ENCODE measurements at regions not wholly inside any gene's neighbourhood (a gene's known extent, or its start where the extent isn't known, plus 50 kb on each side); places are given as distances from the start of the nearest gene placed in this dataset.

DNA sequence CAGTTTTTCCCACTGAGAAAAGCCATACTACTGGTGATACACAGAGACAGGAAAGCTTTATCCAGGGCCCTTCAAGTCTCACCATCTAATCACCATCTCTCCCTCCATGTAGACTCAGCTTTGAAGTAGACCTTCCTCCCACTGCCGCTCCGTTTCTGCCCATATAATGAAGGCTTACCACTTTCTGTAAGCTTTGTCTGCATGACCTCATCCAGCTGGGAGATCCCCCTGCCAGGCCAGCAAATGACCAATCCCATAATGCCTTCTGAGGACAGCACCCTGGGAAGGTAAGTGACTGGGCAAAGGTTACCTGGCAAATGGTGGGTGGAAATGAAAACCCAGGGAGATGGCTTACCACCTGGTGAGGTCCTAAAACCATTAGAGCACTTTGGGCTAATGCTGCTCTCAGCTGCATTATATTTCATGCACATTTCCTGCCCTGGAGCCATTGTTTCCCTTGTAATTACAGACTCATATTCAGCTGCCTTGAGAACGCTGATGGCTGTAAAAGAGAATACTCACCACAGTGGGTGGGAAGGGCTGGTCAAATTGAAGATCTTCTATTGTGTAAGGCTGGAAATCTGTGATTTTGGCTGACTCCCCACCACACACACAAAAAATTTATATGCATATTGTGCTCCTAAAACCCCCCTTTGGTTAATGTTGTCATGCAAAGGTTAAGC is 350.7 kb upstream of the SYT4 start:
- in situ Hi-C loops (cut with HindIII; ENCODE audit: low sequenced_read_pairs): no loop called here
- TF ChIP-seq, protein P1, sequence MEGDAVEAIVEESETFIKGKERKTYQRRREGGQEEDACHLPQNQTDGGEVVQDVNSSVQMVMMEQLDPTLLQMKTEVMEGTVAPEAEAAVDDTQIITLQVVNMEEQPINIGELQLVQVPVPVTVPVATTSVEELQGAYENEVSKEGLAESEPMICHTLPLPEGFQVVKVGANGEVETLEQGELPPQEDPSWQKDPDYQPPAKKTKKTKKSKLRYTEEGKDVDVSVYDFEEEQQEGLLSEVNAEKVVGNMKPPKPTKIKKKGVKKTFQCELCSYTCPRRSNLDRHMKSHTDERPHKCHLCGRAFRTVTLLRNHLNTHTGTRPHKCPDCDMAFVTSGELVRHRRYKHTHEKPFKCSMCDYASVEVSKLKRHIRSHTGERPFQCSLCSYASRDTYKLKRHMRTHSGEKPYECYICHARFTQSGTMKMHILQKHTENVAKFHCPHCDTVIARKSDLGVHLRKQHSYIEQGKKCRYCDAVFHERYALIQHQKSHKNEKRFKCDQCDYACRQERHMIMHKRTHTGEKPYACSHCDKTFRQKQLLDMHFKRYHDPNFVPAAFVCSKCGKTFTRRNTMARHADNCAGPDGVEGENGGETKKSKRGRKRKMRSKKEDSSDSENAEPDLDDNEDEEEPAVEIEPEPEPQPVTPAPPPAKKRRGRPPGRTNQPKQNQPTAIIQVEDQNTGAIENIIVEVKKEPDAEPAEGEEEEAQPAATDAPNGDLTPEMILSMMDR (IDR thresholded peaks at IDR 0.05; ENCODE audit: low read depth, low read length): no peak
- no peak overlapping the region for H3K4me3 ChIP-seq (ENCODE audit: low read depth, low read length)
- DNase-seq (ENCODE audit: low read depth, low spot score): no peak

DNA sequence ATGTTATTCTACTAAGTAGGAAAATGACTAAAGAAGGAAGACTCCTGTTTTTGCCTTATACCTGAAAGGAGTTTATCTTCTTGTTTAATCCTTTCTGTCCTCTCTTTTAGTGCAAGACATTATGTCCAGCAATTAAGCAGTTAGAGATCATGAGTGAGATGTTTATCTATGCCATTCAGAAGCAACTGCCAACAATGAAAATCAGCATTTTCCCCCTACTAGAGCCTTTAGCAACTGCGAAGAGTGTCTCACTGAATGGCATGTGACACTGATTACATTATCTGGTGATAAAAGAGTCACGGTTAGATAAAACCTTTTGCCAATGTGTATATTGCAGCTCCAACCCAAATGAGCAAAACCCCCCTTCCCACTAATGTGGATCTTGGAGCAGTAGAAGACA is 357.7 kb upstream of the SYT4 start:
- no peak overlapping the region for H3K4me3 ChIP-seq (ENCODE audit: low read depth, low read length)
- DNase-seq (ENCODE audit: low read depth, low spot score): no peak
- TF ChIP-seq, protein P1 (IDR thresholded peaks at IDR 0.05; ENCODE audit: low read depth, low read length): no peak
- in situ Hi-C loops (cut with HindIII; ENCODE audit: low sequenced_read_pairs): no loop called here

DNA sequence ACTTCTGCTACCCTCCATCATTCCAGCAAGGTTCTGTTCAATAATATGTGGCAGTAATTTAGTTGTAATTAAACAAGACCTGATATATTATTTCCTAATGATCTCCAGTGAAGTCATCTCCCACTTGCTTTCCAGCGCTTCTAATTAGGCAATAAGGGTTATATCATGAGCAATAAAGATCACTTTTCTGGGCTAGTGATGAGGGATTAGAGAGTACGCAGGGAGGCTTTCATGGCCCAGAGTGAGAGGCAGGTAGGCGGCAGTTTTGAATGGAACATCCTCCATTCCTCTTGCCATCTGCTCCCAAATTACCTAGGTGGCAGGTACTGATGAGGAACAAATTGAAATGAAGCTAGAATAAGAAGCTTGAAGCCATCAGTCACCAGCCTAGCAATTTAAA is 358.1 kb upstream of the SYT4 start:
- no peak overlapping the region for H3K4me3 ChIP-seq (ENCODE audit: low read depth, low read length)
- in situ Hi-C loops (cut with HindIII; ENCODE audit: low sequenced_read_pairs): no loop called here
- TF ChIP-seq, protein P1 (IDR thresholded peaks at IDR 0.05; ENCODE audit: low read depth, low read length): no peak
- no peak for DNase-seq (ENCODE audit: low read depth, low spot score)

DNA sequence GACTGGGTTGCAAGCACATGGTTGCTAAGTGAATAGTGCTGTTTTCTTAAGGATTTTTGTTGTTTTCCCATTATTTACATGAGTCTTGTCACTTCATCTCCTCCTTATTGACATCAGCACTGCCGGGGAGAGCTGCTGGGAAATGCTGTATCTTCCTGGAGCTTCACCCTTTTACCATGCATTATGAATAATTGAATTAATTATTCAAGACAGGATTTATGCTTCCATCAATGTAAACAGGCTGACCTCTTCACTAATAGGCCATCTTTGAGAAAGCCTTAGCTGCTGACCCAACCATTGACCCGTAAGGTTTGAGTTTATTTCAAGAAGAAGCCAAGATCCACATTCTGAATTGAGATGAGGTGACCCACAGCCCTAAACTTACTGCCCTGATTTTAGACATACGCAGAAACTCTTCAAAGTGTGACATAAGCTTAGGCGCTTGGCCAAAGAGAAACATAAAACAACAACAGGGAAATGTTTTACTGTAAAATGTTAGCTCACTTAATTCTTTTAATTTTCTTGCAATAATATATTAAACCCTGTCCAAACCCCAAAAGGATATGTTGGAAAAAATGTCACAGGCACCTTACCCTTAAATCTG is 365.5 kb upstream of the SYT4 start:
- TF ChIP-seq, protein P1 (IDR thresholded peaks at IDR 0.05; ENCODE audit: low read depth, low read length): no peak
- DNase-seq (ENCODE audit: low read depth, low spot score): no peak
- in situ Hi-C loops (cut with HindIII; ENCODE audit: low sequenced_read_pairs): no loop called here
- H3K4me3 ChIP-seq (ENCODE audit: low read depth, low read length): no peak overlapping the region

DNA sequence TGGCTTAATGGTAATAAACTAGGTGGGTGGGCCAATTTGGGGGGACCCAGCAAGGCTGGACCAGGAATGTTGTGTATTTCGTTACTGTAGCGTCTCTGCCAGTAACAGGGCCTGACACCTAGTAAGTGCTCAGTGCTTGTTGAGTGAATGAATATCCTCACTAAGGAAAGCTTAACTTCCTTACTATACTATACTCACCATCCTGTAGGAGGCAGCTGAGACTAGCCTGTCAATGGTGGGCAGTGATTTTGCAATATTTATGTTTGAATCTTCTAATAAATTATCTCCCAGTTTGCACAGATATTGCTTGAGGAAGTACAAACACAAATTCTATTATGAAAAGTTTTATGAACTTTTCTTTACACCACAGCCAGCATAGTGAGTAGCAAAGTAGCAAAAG is 370.7 kb upstream of the SYT4 start:
- in situ Hi-C loops (cut with HindIII; ENCODE audit: low sequenced_read_pairs): no loop called here

DNA sequence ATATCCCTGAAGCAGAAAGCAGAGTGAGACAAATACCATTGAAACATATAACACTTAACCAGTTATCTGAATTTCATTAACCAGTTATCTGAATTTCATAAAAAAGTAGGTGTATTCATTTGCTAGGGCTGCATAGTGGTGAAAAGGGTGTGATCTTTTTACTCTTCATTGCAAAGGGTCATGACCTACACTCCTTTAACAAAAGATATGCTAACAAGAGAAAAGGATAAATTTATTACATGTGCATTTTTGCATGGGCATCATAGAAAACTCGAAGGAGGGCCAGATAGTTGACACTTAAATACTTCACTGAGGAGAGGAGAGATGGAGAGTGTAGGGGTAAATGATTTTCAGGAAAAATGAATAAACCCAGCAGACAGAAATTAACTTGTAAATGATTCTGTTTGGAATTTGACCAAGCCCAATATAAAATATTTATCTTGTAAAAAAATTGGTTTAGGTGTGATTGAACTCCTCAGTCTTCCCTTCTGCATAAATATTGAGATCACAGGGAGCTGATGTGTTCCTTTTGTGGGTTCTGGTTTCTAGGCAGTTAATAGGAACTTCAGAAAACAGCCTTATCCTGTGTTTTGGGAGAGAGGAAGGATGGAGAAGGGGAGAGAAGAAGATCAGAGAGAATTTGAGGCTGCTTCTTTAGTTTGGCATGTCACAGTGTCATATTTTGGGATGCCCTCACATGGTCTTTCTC is 372.5 kb upstream of the SYT4 start:
- TF ChIP-seq, protein P1 (IDR thresholded peaks at IDR 0.05; ENCODE audit: low read depth, low read length): no peak
- in situ Hi-C loops (cut with HindIII; ENCODE audit: low sequenced_read_pairs): no loop called here
- no peak for DNase-seq (ENCODE audit: low read depth, low spot score)
- no peak overlapping the region for H3K4me3 ChIP-seq (ENCODE audit: low read depth, low read length)

More for the DNA sequence above, 370.7 kb upstream of the SYT4 start:
- H3K4me3 ChIP-seq (ENCODE audit: low read depth, low read length): no peak overlapping the region
- DNase-seq (ENCODE audit: low read depth, low spot score): no peak
- TF ChIP-seq, protein P1 (IDR thresholded peaks at IDR 0.05; ENCODE audit: low read depth, low read length): no peak

Measured in astrocyte of the spinal cord (primary cell).